HT1080 (cell line): ENCODE measurements at regions not wholly inside any gene's neighbourhood (a gene's known extent, or its start where the extent isn't known, plus 50 kb on each side); places are given as distances from the start of the nearest gene placed in this dataset.
"Not testable (repeated sequence)": the region's sequence is repeated elsewhere in the genome, so short reads cannot be mapped to it uniquely, and the experiment has no call there.

Experiments
- DNase-seq: peaks from one replicate; pipeline ENCODE4 v3.0.0-alpha.2; 2015; ENCODE audit warnings: low read depth

GRCh38 chr20:56871691-56872090 is 242.6 kb downstream of the TFAP2C start:
- DNase-seq = no peak

- DNase-seq = no peak
Observed at GRCh38 chr20:56872620-56873458, 243.7 kb downstream of the TFAP2C start.

- no peak for DNase-seq
Observed at GRCh38 chr20:56873836-56874235, 244.7 kb downstream of the TFAP2C start.

GRCh38 chr20:56875052-56875659 is 246.1 kb downstream of the TFAP2C start:
- peak; percentile 92 for DNase-seq

GRCh38 chr20:56875803-56876202 is 246.7 kb downstream of the TFAP2C start:
- no peak for DNase-seq

- no peak for DNase-seq
Observed at GRCh38 chr20:56885521-56885920, 256.4 kb downstream of the TFAP2C start.

GRCh38 chr20:56890011-56890410 is 260.9 kb downstream of the TFAP2C start:
- DNase-seq = no peak

GRCh38 chr20:56893226-56893917 is 264.3 kb downstream of the TFAP2C start:
- DNase-seq = peak; percentile 44

GRCh38 chr20:56896447-56896846 is 267.3 kb downstream of the TFAP2C start:
- DNase-seq = no peak

GRCh38 chr20:56897318-56897957 is 268.3 kb downstream of the TFAP2C start:
- DNase-seq = no peak

- no peak for DNase-seq
Observed at GRCh38 chr20:56897958-56898349, 268.8 kb downstream of the TFAP2C start.

- DNase-seq = no peak
Observed at GRCh38 chr20:56899506-56899905, 270.4 kb downstream of the TFAP2C start.

GRCh38 chr20:56900252-56900651 is 271.1 kb downstream of the TFAP2C start:
- no peak for DNase-seq

- DNase-seq = no peak
Observed at GRCh38 chr20:56903421-56903820, 274.3 kb downstream of the TFAP2C start.

GRCh38 chr20:56903858-56904257 is 274.8 kb downstream of the TFAP2C start:
- no peak for DNase-seq

GRCh38 chr20:56909918-56910714 is 281.0 kb downstream of the TFAP2C start:
- DNase-seq = no peak

GRCh38 chr20:56911946-56912345 is 282.8 kb downstream of the TFAP2C start:
- no peak for DNase-seq

- DNase-seq = no peak
Observed at GRCh38 chr20:56914532-56914931, 285.4 kb downstream of the TFAP2C start.

- no peak for DNase-seq
Observed at GRCh38 chr20:56916345-56916622, 287.2 kb downstream of the TFAP2C start.

GRCh38 chr20:56920041-56920440 is 290.9 kb downstream of the TFAP2C start:
- DNase-seq = not testable (repeated sequence)

- no peak for DNase-seq
Observed at GRCh38 chr20:56922497-56922896, 293.4 kb downstream of the TFAP2C start.
